Tibial nerve (tissue), 4 donors: ENCODE measurements at regions not wholly inside any gene's neighbourhood (a gene's known extent, or its start where the extent isn't known, plus 50 kb on each side); places are given as distances from the start of the nearest gene placed in this dataset.

Experiments
- DNase-seq, 2 donors: peaks; one replicate each; pipeline ENCODE4 v3.0.0-alpha.2; 2019; ENCODE audit warnings: low spot score in 2 of 2
- H3K27ac ChIP-seq, 4 donors: fragments of 200-600 bp; sonication (generic) in 3 of 4; one replicate each; pipeline ENCODE4 v1.5.1; 2017 to 2019; ENCODE audit warnings: mild to moderate bottlenecking in 1 of 4
- H3K27me3 ChIP-seq, 2 donors: fragments of 200-600 bp; sonication (generic) in 1 of 2; one replicate each; pipeline versions ENCODE4 v1.5.1 to v1.6.0; 2017 to 2019
- H3K36me3 ChIP-seq, 3 donors: fragments of 200-600 bp; sonication (generic); one replicate each; pipeline ENCODE4 v1.5.1; 2018 to 2019
- H3K4me1 ChIP-seq, 4 donors: fragments of 200-600 bp; sonication (generic) in 3 of 4; one replicate each; pipeline ENCODE4 v1.5.1; 2017 to 2019
- H3K4me3 ChIP-seq, 4 donors: fragments of 200-600 bp; sonication (generic) in 3 of 4; one replicate each; pipeline ENCODE4 v1.5.1; 2017 to 2019; ENCODE audit warnings: mild to moderate bottlenecking in 1 of 4, moderate library complexity in 1 of 4
- H3K9me3 ChIP-seq, 4 donors: fragments of 200-600 bp; sonication (generic) in 3 of 4; one replicate each; pipeline ENCODE4 v1.5.1; 2017 to 2019
- CTCF ChIP-seq, 5 experiments: fragments of 200-600 bp in 3 of 5; fragments of 450-650 bp in 2 of 5; sonication (generic) in 3 of 5; IDR thresholded peaks; one replicate each; pipeline ENCODE4 v1.5.1; 2016 to 2019; ENCODE audit warnings: antibody characterized with exemption in 5 of 5, mild to moderate bottlenecking in 3 of 5, moderate library complexity in 2 of 5
- EP300 ChIP-seq, 2 donors: sonication (generic); formaldehyde crosslinking; IDR thresholded peaks; one replicate each; pipeline ENCODE4 v1.6.1; 2017; ENCODE audit warnings: antibody characterized with exemption in 2 of 2, mild to moderate bottlenecking in 1 of 2
- POLR2A ChIP-seq, 2 donors: fragments of 450-650 bp; IDR thresholded peaks; one replicate each; pipeline ENCODE4 v1.6.1; 2017; ENCODE audit warnings: antibody characterized with exemption in 2 of 2, mild to moderate bottlenecking in 2 of 2, moderate library complexity in 2 of 2
- WGBS, 2 donors: methylation state at CpG; one replicate each; pipeline ENCODE4 v1.1.5; 2018; 5-methylcytosine and 5-hydroxymethylcytosine counted together

DNA sequence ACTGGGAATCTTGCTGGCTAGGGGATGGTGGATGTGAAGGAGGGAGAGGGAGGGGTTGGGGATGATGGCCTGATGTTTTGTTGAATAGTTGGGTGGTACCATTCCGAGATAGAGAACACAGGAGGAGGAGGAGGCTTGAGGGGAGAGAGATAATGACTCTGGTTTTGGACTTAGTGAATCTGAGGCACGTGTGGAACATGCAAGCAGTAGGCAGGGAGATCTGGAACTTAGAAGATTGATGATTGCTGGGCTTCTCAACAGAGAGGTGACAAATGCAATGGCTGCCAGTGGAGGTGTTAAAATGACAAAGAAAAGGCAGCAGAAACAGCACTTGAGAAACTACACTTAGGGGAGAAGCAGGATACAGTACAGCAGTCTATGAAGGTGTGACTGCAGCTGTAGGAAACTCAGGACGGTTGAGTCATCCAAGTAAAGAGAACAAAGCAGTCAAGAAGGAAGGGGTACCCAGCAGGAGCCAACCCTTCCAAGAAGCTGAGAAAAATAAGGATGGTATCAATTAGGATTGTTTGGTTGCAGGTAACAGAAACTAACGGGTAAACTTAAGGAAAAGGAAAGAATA lies 186.8 kb upstream of the FOXN2 start:
- 71 to 73% methylated on average over 4 of the region's 4 CpGs for WGBS, 2 donors

GRCh38 chr2:48129293-48129950 lies 185.1 kb upstream of the FOXN2 start:
- WGBS, 2 donors = 81 to 90% methylated on average over 1 of the region's 1 CpG
- no peak for DNase-seq
- TF ChIP-seq CTCF (IDR thresholded peaks at IDR 0.05) (no peak), POLR2A (IDR thresholded peaks at IDR 0.05) (no peak), EP300 (IDR thresholded peaks at IDR 0.05) (no peak)
- Histone ChIP-seq H3K9me3 (no peaks in the 10 kb centered on the region), H3K4me3 (no peak overlapping the region), H3K27me3 (no peaks in the 10 kb centered on the region), H3K36me3 (no peaks in the 10 kb centered on the region), H3K4me1 (peaks cover 0 to 21% (median 0%) of the 10 kb centered on the region in 4 donors), H3K27ac (no peak overlapping the region)

More for the DNA sequence above, 186.8 kb upstream of the FOXN2 start:
- Histone ChIP-seq H3K9me3 (no peaks in the 10 kb centered on the region), H3K27me3 (no peaks in the 10 kb centered on the region), H3K36me3 (no peaks in the 10 kb centered on the region), H3K4me3 (no peak overlapping the region), H3K27ac (no peak overlapping the region), H3K4me1 (peaks cover 0 to 21% (median 0%) of the 10 kb centered on the region in 4 donors)
- no peak for DNase-seq
- TF ChIP-seq CTCF (IDR thresholded peaks at IDR 0.05) (no peak), EP300 (IDR thresholded peaks at IDR 0.05) (no peak), POLR2A (IDR thresholded peaks at IDR 0.05) (no peak)

DNA sequence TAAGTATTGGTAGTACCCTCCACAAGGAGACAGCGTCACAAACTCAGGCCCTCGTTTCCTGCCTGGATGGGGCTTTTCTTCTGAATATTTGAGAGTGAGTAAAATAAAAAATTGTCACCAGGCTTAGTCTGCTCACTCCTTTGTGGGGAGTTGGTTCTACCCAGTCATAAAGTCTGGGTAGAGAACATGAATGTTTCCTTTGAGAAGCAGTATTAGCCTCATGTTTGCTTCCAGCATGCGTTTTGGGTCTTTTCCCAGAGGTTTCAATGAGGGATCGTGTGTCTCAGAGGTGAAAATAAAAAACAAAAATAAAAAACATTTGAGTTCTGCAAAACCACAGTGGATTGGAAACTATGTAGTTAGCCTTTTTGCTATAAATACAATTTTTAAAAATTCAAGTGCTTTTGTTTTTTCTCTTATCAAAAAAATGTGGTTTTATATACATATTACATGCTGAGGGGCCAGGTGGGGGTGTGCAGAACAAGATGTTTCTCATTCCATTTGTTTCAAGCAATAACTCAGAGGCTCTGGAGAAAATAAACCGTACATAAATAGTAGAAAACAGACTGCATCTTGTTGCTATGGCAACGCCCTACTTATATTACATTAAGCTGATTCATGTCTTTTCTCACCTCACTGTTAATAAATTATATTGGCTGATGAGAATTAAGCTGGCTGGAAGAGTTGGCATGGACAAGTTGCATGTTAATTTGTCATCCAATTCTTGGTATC lies 182.8 kb upstream of the FOXN2 start:
- Histone ChIP-seq H3K9me3 (no peaks in the 10 kb centered on the region), H3K27me3 (no peaks in the 10 kb centered on the region), H3K4me1 (peaks cover 0 to 14% (median 0%) of the 10 kb centered on the region in 4 donors), H3K36me3 (no peaks in the 10 kb centered on the region), H3K4me3 (no peak overlapping the region), H3K27ac (peak overlapping the region in 1 of 4 donors; percentile 36)
- WGBS, 2 donors = 27 to 33% methylated on average over 6 of the region's 6 CpGs
- no peak for DNase-seq
- TF ChIP-seq EP300 (IDR thresholded peaks at IDR 0.05) (no peak), POLR2A (IDR thresholded peaks at IDR 0.05) (no peak), CTCF (IDR thresholded peaks at IDR 0.05) (no peak)

DNA sequence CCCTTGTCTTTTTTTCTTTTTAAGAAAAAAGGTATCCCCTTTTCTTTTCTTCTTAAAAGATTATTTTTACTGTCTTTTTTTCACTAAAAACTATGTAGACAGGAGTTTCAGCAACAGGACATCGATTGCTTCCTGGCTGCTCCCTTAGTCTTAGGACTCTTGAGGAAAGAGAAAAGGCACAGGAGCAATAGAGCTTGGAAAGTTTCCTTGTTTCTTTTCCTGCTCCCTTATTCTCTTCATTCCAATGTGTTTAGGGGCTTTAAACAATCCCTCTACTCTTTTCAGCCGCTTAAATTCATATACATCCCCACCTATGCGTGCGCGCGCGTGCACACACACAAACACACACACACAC lies 182.2 kb upstream of the FOXN2 start:
- no peak for TF ChIP-seq POLR2A (IDR thresholded peaks at IDR 0.05)
- no peak for TF ChIP-seq EP300 (IDR thresholded peaks at IDR 0.05)
- TF ChIP-seq CTCF (IDR thresholded peaks at IDR 0.05) = no peak
- Histone ChIP-seq H3K4me1 (peaks cover 0 to 14% (median 0%) of the 10 kb centered on the region in 4 donors), H3K36me3 (no peaks in the 10 kb centered on the region), H3K9me3 (no peaks in the 10 kb centered on the region), H3K27ac (no peak overlapping the region), H3K27me3 (no peaks in the 10 kb centered on the region), H3K4me3 (no peak overlapping the region)
- DNase-seq = no peak
- WGBS, 2 donors = 59 to 73% methylated on average over 7 of the region's 7 CpGs

GRCh38 chr2:48134704-48135103 lies 179.8 kb upstream of the FOXN2 start:
- DNase-seq = no peak

More at GRCh38 chr2:48134704-48135103, 179.8 kb upstream of the FOXN2 start:
- no peak overlapping the region for H3K27ac ChIP-seq
- peaks cover 0 to 14% (median 0%) of the 10 kb centered on the region in 4 donors for H3K4me1 ChIP-seq
- WGBS, 2 donors = 97% methylated on average over 1 of the region's 1 CpG
- TF ChIP-seq EP300 (IDR thresholded peaks at IDR 0.05) (no peak), CTCF (IDR thresholded peaks at IDR 0.05) (no peak), POLR2A (IDR thresholded peaks at IDR 0.05) (no peak)
- no peak overlapping the region for H3K4me3 ChIP-seq
- peaks cover 0 to 3% (median 0%) of the 10 kb centered on the region in 4 donors for H3K9me3 ChIP-seq
- H3K27me3 ChIP-seq = no peaks in the 10 kb centered on the region
- H3K36me3 ChIP-seq = no peaks in the 10 kb centered on the region
